ENCODE measurements at regions not wholly inside any gene's neighbourhood (a gene's known extent, or its start where the extent isn't known, plus 50 kb on each side); places are given as distances from the start of the nearest gene placed in this dataset.
"Not testable (repeated sequence)": the region's sequence is repeated elsewhere in the genome, so short reads cannot be mapped to it uniquely, and the experiment has no call there.

DNA sequence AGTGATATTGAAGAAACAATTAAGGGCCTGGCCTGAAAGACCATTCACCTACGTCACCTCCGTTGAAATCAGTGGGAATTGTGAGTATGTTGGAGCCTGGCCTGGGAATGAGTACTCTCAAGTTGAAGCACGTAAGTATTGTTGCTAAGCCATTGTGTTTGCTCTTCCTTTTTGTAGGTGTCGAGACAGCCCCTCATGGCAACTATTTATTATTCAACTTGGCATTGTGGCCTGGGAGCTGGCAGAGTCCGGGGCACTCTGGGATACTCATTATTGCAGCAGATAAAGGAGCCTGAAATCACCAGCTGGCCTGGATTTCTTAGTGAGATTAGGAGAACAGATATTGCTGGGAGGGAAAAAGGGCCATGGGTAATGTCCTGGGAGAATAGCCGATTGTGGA is 147.4 kb downstream of the C12orf75 start:
- TF ChIP-seq, protein P1, sequence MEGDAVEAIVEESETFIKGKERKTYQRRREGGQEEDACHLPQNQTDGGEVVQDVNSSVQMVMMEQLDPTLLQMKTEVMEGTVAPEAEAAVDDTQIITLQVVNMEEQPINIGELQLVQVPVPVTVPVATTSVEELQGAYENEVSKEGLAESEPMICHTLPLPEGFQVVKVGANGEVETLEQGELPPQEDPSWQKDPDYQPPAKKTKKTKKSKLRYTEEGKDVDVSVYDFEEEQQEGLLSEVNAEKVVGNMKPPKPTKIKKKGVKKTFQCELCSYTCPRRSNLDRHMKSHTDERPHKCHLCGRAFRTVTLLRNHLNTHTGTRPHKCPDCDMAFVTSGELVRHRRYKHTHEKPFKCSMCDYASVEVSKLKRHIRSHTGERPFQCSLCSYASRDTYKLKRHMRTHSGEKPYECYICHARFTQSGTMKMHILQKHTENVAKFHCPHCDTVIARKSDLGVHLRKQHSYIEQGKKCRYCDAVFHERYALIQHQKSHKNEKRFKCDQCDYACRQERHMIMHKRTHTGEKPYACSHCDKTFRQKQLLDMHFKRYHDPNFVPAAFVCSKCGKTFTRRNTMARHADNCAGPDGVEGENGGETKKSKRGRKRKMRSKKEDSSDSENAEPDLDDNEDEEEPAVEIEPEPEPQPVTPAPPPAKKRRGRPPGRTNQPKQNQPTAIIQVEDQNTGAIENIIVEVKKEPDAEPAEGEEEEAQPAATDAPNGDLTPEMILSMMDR (IDR thresholded peaks at IDR 0.05; ENCODE audit: low read depth, low read length, missing control alignments), result no peak
- H3K4me3 ChIP-seq (replicated peaks; ENCODE audit: low read depth, low read length), result no peak overlapping the region
- no peak for DNase-seq (ENCODE audit: extremely low read depth, low read depth)

- DNase-seq (ENCODE audit: extremely low read depth, low read depth); H3K4me3 ChIP-seq (replicated peaks; ENCODE audit: low read depth, low read length): not testable (repeated sequence)
Measured at GRCh38 chr12:105478788-105479187, 148.3 kb downstream of the C12orf75 start.

- H3K4me3 ChIP-seq (replicated peaks; ENCODE audit: low read depth, low read length), result no peak overlapping the region
- TF ChIP-seq, protein P1 (IDR thresholded peaks at IDR 0.05; ENCODE audit: low read depth, low read length, missing control alignments), result no peak
- no peak for DNase-seq (ENCODE audit: extremely low read depth, low read depth)
Measured at GRCh38 chr12:105479710-105480109, 149.2 kb downstream of the C12orf75 start.

- no peak overlapping the region for H3K4me3 ChIP-seq (replicated peaks; ENCODE audit: low read depth, low read length)
- TF ChIP-seq, protein P1 (IDR thresholded peaks at IDR 0.05; ENCODE audit: low read depth, low read length, missing control alignments), result no peak
- no peak for DNase-seq (ENCODE audit: extremely low read depth, low read depth)
Measured at GRCh38 chr12:105480162-105480561, 149.7 kb downstream of the C12orf75 start.

- TF ChIP-seq, protein P1 (IDR thresholded peaks at IDR 0.05; ENCODE audit: low read depth, low read length, missing control alignments), result no peak
- DNase-seq (ENCODE audit: extremely low read depth, low read depth), result no peak
Measured at GRCh38 chr12:105481392-105482300, 151.2 kb downstream of the C12orf75 start.

DNA sequence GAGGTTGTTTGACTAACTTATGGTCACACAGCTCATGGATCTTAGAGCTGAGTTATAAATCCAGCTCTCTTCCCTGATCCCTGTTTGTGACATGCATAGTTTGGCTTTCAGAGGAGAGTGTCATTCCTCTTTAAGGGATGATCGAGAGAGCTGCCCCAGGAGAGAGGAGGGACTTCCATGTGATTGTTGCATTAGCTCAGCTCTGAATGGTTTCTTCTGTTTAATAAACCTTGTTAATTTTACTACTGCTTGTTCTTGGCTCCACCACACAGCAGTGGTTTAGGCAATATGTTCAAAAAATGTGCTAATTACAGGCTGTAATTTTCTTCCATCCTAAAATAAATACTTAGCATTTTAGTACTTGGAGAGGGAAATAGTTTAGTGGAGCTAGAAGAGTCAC is 152.5 kb downstream of the C12orf75 start:
- TF ChIP-seq, protein P1 (IDR thresholded peaks at IDR 0.05; ENCODE audit: low read depth, low read length, missing control alignments), result no peak
- DNase-seq (ENCODE audit: extremely low read depth, low read depth), result no peak
- H3K4me3 ChIP-seq (replicated peaks; ENCODE audit: low read depth, low read length), result no peak overlapping the region

More at GRCh38 chr12:105481392-105482300, 151.2 kb downstream of the C12orf75 start:
- H3K4me3 ChIP-seq (replicated peaks; ENCODE audit: low read depth, low read length), result no peak overlapping the region

DNA sequence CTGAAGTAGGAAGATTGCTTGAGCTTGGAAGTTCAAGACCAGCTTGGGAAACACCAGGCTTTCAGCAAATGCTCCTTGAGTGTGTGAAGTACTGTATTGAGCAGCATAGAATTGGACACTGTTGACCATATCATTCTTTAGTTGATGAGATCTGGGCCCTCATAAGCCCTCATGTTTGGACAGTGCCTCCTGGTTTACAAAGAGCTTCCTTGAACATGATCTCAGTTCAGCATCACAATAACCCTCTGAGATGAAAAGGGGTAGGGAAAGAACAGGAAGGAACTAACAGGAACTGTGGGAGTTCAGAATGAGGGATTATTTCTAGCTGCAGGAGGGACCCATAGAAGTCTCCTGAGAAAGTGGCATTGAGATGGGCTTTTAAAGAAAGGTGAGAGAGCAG is 153.2 kb downstream of the C12orf75 start:
- no peak overlapping the region for H3K4me3 ChIP-seq (replicated peaks; ENCODE audit: low read depth, low read length)
- TF ChIP-seq, protein P1 (IDR thresholded peaks at IDR 0.05; ENCODE audit: low read depth, low read length, missing control alignments), result no peak
- no peak for DNase-seq (ENCODE audit: extremely low read depth, low read depth)
